ENCODE measurements at regions not wholly inside any gene's neighbourhood (a gene's known extent, or its start where the extent isn't known, plus 50 kb on each side); places are given as distances from the start of the nearest gene placed in this dataset.

DNA sequence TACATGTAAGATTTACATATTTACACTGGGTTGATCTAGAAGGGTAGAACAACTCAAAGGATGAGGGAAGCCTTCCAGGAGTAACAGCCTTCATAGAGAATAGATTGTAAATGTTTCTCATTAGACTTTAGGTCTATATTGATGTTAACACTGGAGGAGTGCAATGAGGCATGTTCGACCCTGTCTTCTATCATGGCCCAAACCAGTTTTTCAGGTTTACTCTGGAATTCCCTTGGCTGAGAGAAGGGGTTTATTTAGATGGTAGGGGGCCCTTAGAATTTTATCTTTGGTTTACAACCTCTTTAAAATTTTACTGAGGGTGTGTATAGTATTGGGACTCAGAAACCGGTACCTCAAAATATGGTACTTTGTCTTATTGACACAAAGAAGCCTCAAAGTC lies 634.9 kb upstream of the PIK3C3 start:
- Histone ChIP-seq H3K36me3 (ENCODE audit: control insufficient read depth, insufficient read depth, low read length) (no peaks in the 10 kb centered on the region), H3K4me3 (ENCODE audit: low read depth, low read length) (no peak overlapping the region), H3K27me3 (ENCODE audit: control insufficient read depth, insufficient read depth, low read length) (no peaks in the 10 kb centered on the region)
- TF ChIP-seq, protein P1, sequence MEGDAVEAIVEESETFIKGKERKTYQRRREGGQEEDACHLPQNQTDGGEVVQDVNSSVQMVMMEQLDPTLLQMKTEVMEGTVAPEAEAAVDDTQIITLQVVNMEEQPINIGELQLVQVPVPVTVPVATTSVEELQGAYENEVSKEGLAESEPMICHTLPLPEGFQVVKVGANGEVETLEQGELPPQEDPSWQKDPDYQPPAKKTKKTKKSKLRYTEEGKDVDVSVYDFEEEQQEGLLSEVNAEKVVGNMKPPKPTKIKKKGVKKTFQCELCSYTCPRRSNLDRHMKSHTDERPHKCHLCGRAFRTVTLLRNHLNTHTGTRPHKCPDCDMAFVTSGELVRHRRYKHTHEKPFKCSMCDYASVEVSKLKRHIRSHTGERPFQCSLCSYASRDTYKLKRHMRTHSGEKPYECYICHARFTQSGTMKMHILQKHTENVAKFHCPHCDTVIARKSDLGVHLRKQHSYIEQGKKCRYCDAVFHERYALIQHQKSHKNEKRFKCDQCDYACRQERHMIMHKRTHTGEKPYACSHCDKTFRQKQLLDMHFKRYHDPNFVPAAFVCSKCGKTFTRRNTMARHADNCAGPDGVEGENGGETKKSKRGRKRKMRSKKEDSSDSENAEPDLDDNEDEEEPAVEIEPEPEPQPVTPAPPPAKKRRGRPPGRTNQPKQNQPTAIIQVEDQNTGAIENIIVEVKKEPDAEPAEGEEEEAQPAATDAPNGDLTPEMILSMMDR (IDR thresholded peaks at IDR 0.05; ENCODE audit: insufficient read depth, low read length, poor library complexity, severe bottlenecking): no peak
- DNase-seq (ENCODE audit: low read depth): no peak

GRCh38 chr18:41315134-41315533 lies 639.9 kb upstream of the PIK3C3 start:
- TF ChIP-seq, protein P1 (IDR thresholded peaks at IDR 0.05; ENCODE audit: insufficient read depth, low read length, poor library complexity, severe bottlenecking): no peak
- H3K4me3 ChIP-seq (ENCODE audit: low read depth, low read length): no peak overlapping the region

GRCh38 chr18:41311571-41312547 lies 643.2 kb upstream of the PIK3C3 start:
- H3K27me3 ChIP-seq (ENCODE audit: control insufficient read depth, insufficient read depth, low read length): no peaks in the 10 kb centered on the region
- no peak overlapping the region for H3K4me3 ChIP-seq (ENCODE audit: low read depth, low read length)
- DNase-seq (ENCODE audit: low read depth): no peak
- no peaks in the 10 kb centered on the region for H3K36me3 ChIP-seq (ENCODE audit: control insufficient read depth, insufficient read depth, low read length)
- TF ChIP-seq, protein P1 (IDR thresholded peaks at IDR 0.05; ENCODE audit: insufficient read depth, low read length, poor library complexity, severe bottlenecking): no peak

More at GRCh38 chr18:41315134-41315533, 639.9 kb upstream of the PIK3C3 start:
- H3K36me3 ChIP-seq (ENCODE audit: control insufficient read depth, insufficient read depth, low read length): no peaks in the 10 kb centered on the region
- H3K27me3 ChIP-seq (ENCODE audit: control insufficient read depth, insufficient read depth, low read length): no peaks in the 10 kb centered on the region
- DNase-seq (ENCODE audit: low read depth): no peak

GRCh38 chr18:41297740-41298139 lies 657.3 kb upstream of the PIK3C3 start:
- H3K27me3 ChIP-seq (ENCODE audit: control insufficient read depth, insufficient read depth, low read length): no peaks in the 10 kb centered on the region
- DNase-seq (ENCODE audit: low read depth): no peak
- H3K36me3 ChIP-seq (ENCODE audit: control insufficient read depth, insufficient read depth, low read length): no peaks in the 10 kb centered on the region
- H3K4me3 ChIP-seq (ENCODE audit: low read depth, low read length): no peak overlapping the region
- TF ChIP-seq, protein P1 (IDR thresholded peaks at IDR 0.05; ENCODE audit: insufficient read depth, low read length, poor library complexity, severe bottlenecking): no peak

- Histone ChIP-seq H3K27me3 (ENCODE audit: control insufficient read depth, insufficient read depth, low read length) (no peaks in the 10 kb centered on the region), H3K36me3 (ENCODE audit: control insufficient read depth, insufficient read depth, low read length) (no peaks in the 10 kb centered on the region), H3K4me3 (ENCODE audit: low read depth, low read length) (no peak overlapping the region)
- no peak for DNase-seq (ENCODE audit: low read depth)
- TF ChIP-seq, protein P1 (IDR thresholded peaks at IDR 0.05; ENCODE audit: insufficient read depth, low read length, poor library complexity, severe bottlenecking): no peak
These were observed 685.7 kb upstream of the PIK3C3 start for GRCh38 chr18:41269294-41269693.

All from kidney epithelial cell (primary cell).